SIG-M5 treated with dmso at 0.1 percent for 504 hours (cell line): ENCODE measurements at regions not wholly inside any gene's neighbourhood (a gene's known extent, or its start where the extent isn't known, plus 50 kb on each side); places are given as distances from the start of the nearest gene placed in this dataset.
"Not testable (repeated sequence)": the region's sequence is repeated elsewhere in the genome, so short reads cannot be mapped to it uniquely, and the experiment has no call there.

Experiments used
- DNase-seq: peaks from one replicate; lab custom pipeline; 2025; ENCODE audit not compliant: unreplicated experiment; lab: John Stamatoyannopoulos, UW

DNA sequence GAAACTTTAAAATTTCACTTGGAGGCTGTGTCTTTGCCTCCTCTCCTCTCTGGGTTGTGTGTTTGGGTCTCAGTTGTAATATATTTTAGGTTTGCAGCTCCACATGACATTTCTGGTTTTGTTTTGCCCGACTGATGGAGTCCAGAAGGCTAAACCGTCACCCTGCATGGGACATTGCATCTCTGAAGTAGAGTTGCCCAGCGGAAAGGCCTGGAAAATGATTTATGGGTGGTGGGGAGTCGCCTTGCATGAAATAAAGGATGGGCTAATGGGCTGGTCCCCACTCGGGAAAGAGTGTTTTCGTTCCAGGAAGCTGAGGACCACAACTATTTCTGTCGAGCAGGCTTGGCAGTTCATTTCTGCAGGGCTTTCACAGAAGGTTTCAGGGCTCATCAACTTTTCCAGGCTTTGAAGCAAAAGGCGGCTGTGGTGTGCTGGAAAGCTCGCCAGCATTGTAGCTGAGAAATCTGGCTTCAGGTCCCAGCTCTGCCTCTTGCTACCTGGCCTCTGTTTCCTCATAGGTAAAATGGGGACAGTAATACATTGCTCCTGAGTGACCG, 74.8 kb upstream of the GSC start:
- DNase-seq, result no peak

DNA sequence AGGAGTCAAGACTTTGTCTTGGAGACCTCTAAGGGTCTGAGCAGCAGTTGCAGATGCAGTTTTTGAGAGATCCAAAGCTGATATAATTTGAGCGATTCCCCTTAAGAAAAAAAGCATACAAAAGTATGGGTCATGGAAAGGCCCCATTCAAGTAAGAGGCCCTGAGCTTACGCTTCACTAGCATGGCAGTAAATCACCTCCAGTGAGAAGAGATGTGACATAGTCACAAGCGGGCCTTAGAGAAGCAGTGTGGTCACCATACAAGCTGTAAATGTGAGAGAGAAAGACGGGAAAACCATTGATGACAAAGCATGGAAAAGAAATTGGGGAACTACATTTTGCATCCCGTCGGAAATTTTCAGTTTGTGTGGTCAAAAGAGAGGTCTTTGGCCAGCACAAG, 70.6 kb upstream of the GSC start:
- DNase-seq, result no peak

GRCh38 chr14:94839348-94839747, 69.4 kb upstream of the GSC start:
- DNase-seq, result no peak

GRCh38 chr14:94836849-94837248, 66.9 kb upstream of the GSC start:
- DNase-seq, result no peak

- no peak for DNase-seq
Observed at GRCh38 chr14:94833633-94834032, 63.7 kb upstream of the GSC start.

- no peak for DNase-seq
Observed at GRCh38 chr14:94831085-94831484, 61.2 kb upstream of the GSC start.

GRCh38 chr14:94827711-94828447, 58.0 kb upstream of the GSC start:
- no peak for DNase-seq

- DNase-seq, result no peak
Observed at GRCh38 chr14:94826774-94827173, 56.9 kb upstream of the GSC start.

GRCh38 chr14:94823556-94824341, 53.8 kb upstream of the GSC start:
- peak; percentile 11 for DNase-seq

- DNase-seq, result no peak
Observed at GRCh38 chr14:94821705-94822104, 51.8 kb upstream of the GSC start.

DNA sequence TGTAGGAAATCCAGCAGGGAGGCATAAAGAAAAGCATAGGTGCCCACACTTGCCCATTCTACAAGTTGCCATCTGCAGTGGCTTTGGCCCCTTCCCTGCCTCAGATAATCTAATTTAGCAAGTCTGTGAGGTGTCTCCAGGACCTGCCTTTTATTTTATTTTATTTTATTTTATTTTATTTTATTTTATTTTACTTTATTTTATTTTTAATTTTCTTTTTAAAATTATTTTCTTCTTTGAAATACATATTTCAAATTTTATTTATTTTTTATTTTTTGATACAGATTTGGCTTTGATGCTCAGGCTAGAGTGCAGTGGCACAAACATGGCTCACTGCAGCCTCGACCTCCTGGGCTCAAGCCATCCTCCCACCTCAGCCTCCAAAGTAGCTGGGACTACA, 51.0 kb upstream of the GSC start:
- DNase-seq, result not testable (repeated sequence)
